OCI-LY7 (cell line): ENCODE measurements at regions not wholly inside any gene's neighbourhood (a gene's known extent, or its start where the extent isn't known, plus 50 kb on each side); places are given as distances from the start of the nearest gene placed in this dataset.

Experiments
- BruUV-seq: library from RNA; stranded (reverse); fragments of 400-500 nt; replicated peaks from 2 replicates; lab custom pipeline; 2021; lab: Mats Ljungman, UMichigan
- CTCF ChIA-PET: fragments of 300-600 bp; sonication (Branson Sonifier 250); formaldehyde crosslinking; loops from one replicate; lab custom pipeline; 2022; ENCODE audit warnings: antibody characterized with exemption; ENCODE audit not compliant: unreplicated experiment; lab: Charles Lee
- POLR2A ChIA-PET: fragments of 300-600 bp; sonication (Branson Sonifier 250); formaldehyde crosslinking; loops from one replicate; lab custom pipeline; 2022; ENCODE audit warnings: antibody characterized with exemption; lab: Charles Lee
- DNase-seq: peaks from one replicate; pipeline ENCODE4 v3.0.0-alpha.2; 2015; ENCODE audit warnings: low spot score
- H2AFZ ChIP-seq: fragments of 200-600 bp; sonication (generic), shearing (Covaris generic); 2 replicates; pipeline ENCODE4 v1.6.1; 2014; ENCODE audit warnings: mild to moderate bottlenecking, antibody characterized with exemption, low read length, moderate library complexity
- H3K27ac ChIP-seq: fragments of 200-600 bp; sonication (generic); 2 replicates; pipeline ENCODE4 v1.5.1; 2014; ENCODE audit warnings: mixed run types, low read depth, mild to moderate bottlenecking, moderate library complexity, low read length, inconsistent platforms; ENCODE audit not compliant: poor library complexity, severe bottlenecking
- H3K36me3 ChIP-seq: fragments of 200-600 bp; sonication (generic); 2 replicates; pipeline ENCODE4 v1.6.1; 2014; ENCODE audit warnings: mild to moderate bottlenecking, antibody characterized with exemption, low read length, moderate library complexity, mixed read lengths; ENCODE audit not compliant: insufficient read depth
- H3K4me1 ChIP-seq: fragments of 200-600 bp; sonication (generic); 2 replicates; pipeline ENCODE4 v1.5.1; 2014; ENCODE audit warnings: mild to moderate bottlenecking, low read length; ENCODE audit not compliant: insufficient read depth, poor library complexity, severe bottlenecking
- H3K4me2 ChIP-seq: fragments of 200-600 bp; sonication (generic); 2 replicates; pipeline ENCODE4 v1.6.1; 2014; ENCODE audit warnings: mild to moderate bottlenecking, low read length
- H3K4me3 ChIP-seq: fragments of 200-600 bp; sonication (generic); 2 replicates; pipeline ENCODE4 v1.5.1; 2014; ENCODE audit warnings: mild to moderate bottlenecking, low read depth, low read length; ENCODE audit not compliant: poor library complexity, severe bottlenecking
- H3K79me2 ChIP-seq: fragments of 200-600 bp; sonication (generic); 2 replicates; pipeline ENCODE4 v1.6.1; 2016; ENCODE audit warnings: low read depth, mild to moderate bottlenecking, low read length, moderate library complexity, mixed read lengths; ENCODE audit not compliant: insufficient read depth
- H3K9me2 ChIP-seq: fragments of 200-600 bp; sonication (generic); 2 replicates; pipeline ENCODE4 v1.6.1; 2016; ENCODE audit warnings: mild to moderate bottlenecking, low read length, mixed read lengths; ENCODE audit not compliant: insufficient read depth
- H3K9me3 ChIP-seq: fragments of 200-600 bp; sonication (generic); 2 replicates; pipeline ENCODE4 v1.6.1; 2014; ENCODE audit warnings: mild to moderate bottlenecking, mixed run types, low read length, mixed read lengths
- H4K20me1 ChIP-seq: fragments of 200-600 bp; sonication (generic); 2 replicates; pipeline ENCODE4 v1.6.1; 2014; ENCODE audit warnings: mild to moderate bottlenecking, antibody characterized with exemption, low read length, moderate library complexity, mixed read lengths; ENCODE audit not compliant: insufficient read depth
- EZH2phosphoT487 ChIP-seq: fragments of 200-600 bp; sonication (generic); IDR thresholded peaks from 2 replicates; pipeline ENCODE4 v1.6.1; 2018; ENCODE audit warnings: low read depth, borderline replicate concordance, mild to moderate bottlenecking, mixed run types, antibody characterized with exemption, low read length, moderate library complexity, mixed read lengths
- intact Hi-C: fragments of 100-400 bp; cut with micrococcal nuclease; formaldehyde crosslinking; loops from one replicate; pipeline ENCODE4 v1.10.0; 2022; ENCODE audit not compliant: unreplicated experiment
- TF ChIP-seq, protein P1 (sequence below): fragments of 200-600 bp; sonication (generic); conservative IDR thresholded peaks from 2 replicates; pipeline ENCODE4 v1.5.1; 2014; ENCODE audit warnings: mild to moderate bottlenecking, antibody characterized with exemption, low read length, moderate library complexity, mixed read lengths

DNA sequence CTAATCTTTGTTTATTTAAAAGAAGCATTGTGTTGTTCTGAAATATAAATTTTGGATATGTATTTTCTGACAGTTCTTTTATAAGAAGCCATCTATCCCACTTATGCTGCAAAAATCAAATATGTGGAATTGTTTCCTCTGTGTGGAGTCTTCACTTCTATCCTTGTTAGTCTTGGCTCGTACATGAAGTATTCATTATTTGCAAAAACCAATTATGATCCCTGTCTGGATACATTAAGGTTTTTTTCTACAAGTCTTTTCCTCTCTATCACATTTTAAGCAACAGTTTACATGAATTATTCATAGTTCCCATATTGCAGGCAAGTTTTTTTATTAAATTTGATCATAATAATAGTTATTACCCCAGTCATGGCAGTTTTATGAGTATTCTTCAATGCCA is 490.8 kb upstream of the GJE1 start:
- no peak overlapping the region for H2AFZ ChIP-seq
- TF ChIP-seq, protein P1, sequence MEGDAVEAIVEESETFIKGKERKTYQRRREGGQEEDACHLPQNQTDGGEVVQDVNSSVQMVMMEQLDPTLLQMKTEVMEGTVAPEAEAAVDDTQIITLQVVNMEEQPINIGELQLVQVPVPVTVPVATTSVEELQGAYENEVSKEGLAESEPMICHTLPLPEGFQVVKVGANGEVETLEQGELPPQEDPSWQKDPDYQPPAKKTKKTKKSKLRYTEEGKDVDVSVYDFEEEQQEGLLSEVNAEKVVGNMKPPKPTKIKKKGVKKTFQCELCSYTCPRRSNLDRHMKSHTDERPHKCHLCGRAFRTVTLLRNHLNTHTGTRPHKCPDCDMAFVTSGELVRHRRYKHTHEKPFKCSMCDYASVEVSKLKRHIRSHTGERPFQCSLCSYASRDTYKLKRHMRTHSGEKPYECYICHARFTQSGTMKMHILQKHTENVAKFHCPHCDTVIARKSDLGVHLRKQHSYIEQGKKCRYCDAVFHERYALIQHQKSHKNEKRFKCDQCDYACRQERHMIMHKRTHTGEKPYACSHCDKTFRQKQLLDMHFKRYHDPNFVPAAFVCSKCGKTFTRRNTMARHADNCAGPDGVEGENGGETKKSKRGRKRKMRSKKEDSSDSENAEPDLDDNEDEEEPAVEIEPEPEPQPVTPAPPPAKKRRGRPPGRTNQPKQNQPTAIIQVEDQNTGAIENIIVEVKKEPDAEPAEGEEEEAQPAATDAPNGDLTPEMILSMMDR: no peak
- no peak for TF ChIP-seq EZH2phosphoT487
- no peaks in the 10 kb centered on the region for H3K9me3 ChIP-seq
- no peaks in the 10 kb centered on the region for H4K20me1 ChIP-seq
- H3K4me2 ChIP-seq: no peak overlapping the region
- POLR2A ChIA-PET: no interaction called here
- no peaks in the 10 kb centered on the region for H3K9me2 ChIP-seq
- no peaks in the 10 kb centered on the region for H3K4me1 ChIP-seq
- H3K27ac ChIP-seq: no peak overlapping the region
- CTCF ChIA-PET: no interaction called here
- no peaks in the 10 kb centered on the region for H3K36me3 ChIP-seq
- intact Hi-C loops: no loop called here
- DNase-seq: no peak
- no peaks in the 10 kb centered on the region for H3K79me2 ChIP-seq
- no peak overlapping the region for H3K4me3 ChIP-seq
- no TSS peak for BruUV-seq

DNA sequence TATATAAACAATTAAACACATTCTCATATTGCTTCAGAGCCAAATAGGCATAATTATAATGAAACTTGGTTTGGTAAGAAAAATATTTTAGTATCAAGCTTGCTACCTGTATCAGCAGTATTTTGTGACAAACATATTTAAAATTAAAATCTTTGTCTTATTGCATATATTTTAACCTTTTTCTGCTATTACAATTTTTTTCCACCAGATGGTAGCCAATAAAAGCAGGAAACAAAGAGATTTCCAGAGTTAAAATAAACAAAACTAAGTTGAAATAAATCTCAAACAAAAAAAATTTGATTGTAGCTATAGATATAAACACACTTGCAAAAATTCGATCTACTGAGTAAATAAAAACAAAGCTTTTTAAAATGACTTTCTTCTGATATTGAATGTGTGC is 491.3 kb upstream of the GJE1 start:
- POLR2A ChIA-PET: no interaction called here
- no peak overlapping the region for H3K27ac ChIP-seq
- H2AFZ ChIP-seq: no peak overlapping the region
- H3K9me2 ChIP-seq: no peaks in the 10 kb centered on the region
- no peaks in the 10 kb centered on the region for H4K20me1 ChIP-seq
- no peaks in the 10 kb centered on the region for H3K79me2 ChIP-seq
- CTCF ChIA-PET: no interaction called here
- no peaks in the 10 kb centered on the region for H3K9me3 ChIP-seq
- intact Hi-C loops: no loop called here
- TF ChIP-seq EZH2phosphoT487: no peak
- TF ChIP-seq, protein P1: no peak; the same call in 1 of the 2 replicates
- BruUV-seq: no TSS peak
- DNase-seq: no peak
- H3K4me2 ChIP-seq: no peak overlapping the region
- H3K4me3 ChIP-seq: no peak overlapping the region
- H3K36me3 ChIP-seq: no peaks in the 10 kb centered on the region
- H3K4me1 ChIP-seq: no peaks in the 10 kb centered on the region

DNA sequence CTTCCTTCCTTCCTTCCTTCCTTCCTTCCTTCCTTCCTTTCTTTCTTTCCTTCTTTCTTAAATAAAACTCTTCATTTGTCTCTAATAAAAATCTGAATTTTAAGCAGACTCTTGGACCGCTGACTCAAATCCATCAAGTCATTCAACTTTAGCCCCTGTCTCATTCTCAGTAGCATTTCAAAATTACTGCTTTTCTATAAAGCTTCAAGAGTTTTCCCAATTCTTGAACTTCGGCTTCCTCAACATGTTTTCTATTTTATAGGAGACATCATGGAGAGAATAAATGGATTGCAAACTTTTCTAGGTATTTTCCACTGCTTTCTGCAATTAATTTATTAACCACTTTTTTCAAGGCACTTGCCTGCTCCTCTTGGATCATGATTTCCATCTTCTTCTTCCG is 497.1 kb upstream of the GJE1 start:
- H3K9me3 ChIP-seq: no peaks in the 10 kb centered on the region
- H3K9me2 ChIP-seq: no peaks in the 10 kb centered on the region
- no peaks in the 10 kb centered on the region for H4K20me1 ChIP-seq
- ChIA-PET POLR2A (interaction anchor here (0.7 kb wide), 2 partner anchors 11 to 1469 kb away, joined by 3 to 4 read pairs; no protein-coding TSS in a partner anchor), CTCF (no interaction called here)
- BruUV-seq: no TSS peak
- TF ChIP-seq, protein P1: no peak
- no peak for TF ChIP-seq EZH2phosphoT487
- H3K27ac ChIP-seq: no peak overlapping the region
- H3K4me3 ChIP-seq: no peak overlapping the region
- no peak overlapping the region for H2AFZ ChIP-seq
- no peak overlapping the region for H3K4me2 ChIP-seq
- no peaks in the 10 kb centered on the region for H3K4me1 ChIP-seq
- intact Hi-C loops: no loop called here
- H3K36me3 ChIP-seq: no peaks in the 10 kb centered on the region
- no peaks in the 10 kb centered on the region for H3K79me2 ChIP-seq
- no peak for DNase-seq
